ENCODE measurements at regions not wholly inside any gene's neighbourhood (a gene's known extent, or its start where the extent isn't known, plus 50 kb on each side); places are given as distances from the start of the nearest gene placed in this dataset.

- DNase-seq: no peak
- no peak for ATAC-seq
- no peak overlapping the region for H3K27ac ChIP-seq
- intact Hi-C loops (cut with DNase I): loop anchor here (10.0 kb wide), 1 partner anchor 181 kb away; no protein-coding TSS in a partner anchor
- H3K27me3 ChIP-seq: no peaks in the 10 kb centered on the region
- no peak overlapping the region for H3K4me3 ChIP-seq
- no peaks in the 10 kb centered on the region for H3K9me3 ChIP-seq
- H3K4me1 ChIP-seq: peaks cover 55% of the 10 kb centered on the region
- TF ChIP-seq, protein P1, sequence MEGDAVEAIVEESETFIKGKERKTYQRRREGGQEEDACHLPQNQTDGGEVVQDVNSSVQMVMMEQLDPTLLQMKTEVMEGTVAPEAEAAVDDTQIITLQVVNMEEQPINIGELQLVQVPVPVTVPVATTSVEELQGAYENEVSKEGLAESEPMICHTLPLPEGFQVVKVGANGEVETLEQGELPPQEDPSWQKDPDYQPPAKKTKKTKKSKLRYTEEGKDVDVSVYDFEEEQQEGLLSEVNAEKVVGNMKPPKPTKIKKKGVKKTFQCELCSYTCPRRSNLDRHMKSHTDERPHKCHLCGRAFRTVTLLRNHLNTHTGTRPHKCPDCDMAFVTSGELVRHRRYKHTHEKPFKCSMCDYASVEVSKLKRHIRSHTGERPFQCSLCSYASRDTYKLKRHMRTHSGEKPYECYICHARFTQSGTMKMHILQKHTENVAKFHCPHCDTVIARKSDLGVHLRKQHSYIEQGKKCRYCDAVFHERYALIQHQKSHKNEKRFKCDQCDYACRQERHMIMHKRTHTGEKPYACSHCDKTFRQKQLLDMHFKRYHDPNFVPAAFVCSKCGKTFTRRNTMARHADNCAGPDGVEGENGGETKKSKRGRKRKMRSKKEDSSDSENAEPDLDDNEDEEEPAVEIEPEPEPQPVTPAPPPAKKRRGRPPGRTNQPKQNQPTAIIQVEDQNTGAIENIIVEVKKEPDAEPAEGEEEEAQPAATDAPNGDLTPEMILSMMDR (IDR thresholded peaks at IDR 0.05): no peak
- no peaks in the 10 kb centered on the region for H3K36me3 ChIP-seq
Measured at GRCh38 chr21:38995731-38996130, 187.5 kb downstream of the PSMG1 start.

DNA sequence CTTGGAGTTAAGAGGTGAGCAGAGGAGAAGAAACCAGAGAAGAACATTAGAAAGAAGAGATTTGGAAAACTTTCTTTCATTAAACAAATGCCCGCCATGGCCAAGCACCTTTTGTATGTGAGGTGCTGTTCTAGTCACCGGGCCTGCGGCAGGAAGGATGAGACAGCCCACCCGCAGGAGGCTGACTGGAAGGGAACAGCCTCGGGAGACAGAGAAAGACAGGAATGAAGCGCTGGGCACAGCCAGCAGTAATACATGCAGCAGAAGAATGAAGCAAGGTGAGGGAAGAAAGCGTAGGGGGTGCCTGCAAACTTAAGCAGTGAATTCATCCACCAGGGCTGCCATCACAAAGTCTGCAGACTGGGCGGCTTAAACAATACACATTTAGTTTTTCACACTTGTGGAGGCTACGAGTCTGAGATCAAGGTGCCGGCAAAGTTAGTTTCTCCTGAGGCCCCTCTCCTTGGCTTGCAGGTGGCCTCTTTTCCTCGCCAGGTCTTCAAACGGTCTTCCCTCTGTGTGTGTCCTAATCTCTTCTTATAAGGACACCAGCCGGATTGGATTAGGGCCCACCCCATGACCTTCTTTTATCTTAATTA, 188.1 kb downstream of the PSMG1 start:
- Histone ChIP-seq H3K36me3 (no peaks in the 10 kb centered on the region), H3K27ac (no peak overlapping the region), H3K4me1 (peaks cover 57% of the 10 kb centered on the region), H3K27me3 (no peaks in the 10 kb centered on the region), H3K9me3 (no peaks in the 10 kb centered on the region), H3K4me3 (no peak overlapping the region)
- intact Hi-C loops (cut with DNase I): loop anchor here (10.0 kb wide), 1 partner anchor 180 kb away; no protein-coding TSS in a partner anchor
- DNase-seq: no peak
- TF ChIP-seq, protein P1 (IDR thresholded peaks at IDR 0.05): no peak
- no peak for ATAC-seq

- Histone ChIP-seq H3K36me3 (no peaks in the 10 kb centered on the region), H3K9me3 (no peaks in the 10 kb centered on the region), H3K27ac (peak overlapping the region; percentile 20), H3K27me3 (no peaks in the 10 kb centered on the region), H3K4me1 (peaks cover 64% of the 10 kb centered on the region), H3K4me3 (no peak overlapping the region)
- TF ChIP-seq, protein P1 (IDR thresholded peaks at IDR 0.05): no peak
- DNase-seq (no peak), ATAC-seq (no peak)
- intact Hi-C loops (cut with DNase I): loop anchor here (10.0 kb wide), 1 partner anchor 179 kb away; no protein-coding TSS in a partner anchor
Measured at GRCh38 chr21:38994042-38994441, 188.3 kb downstream of the ETS2 start.

DNA sequence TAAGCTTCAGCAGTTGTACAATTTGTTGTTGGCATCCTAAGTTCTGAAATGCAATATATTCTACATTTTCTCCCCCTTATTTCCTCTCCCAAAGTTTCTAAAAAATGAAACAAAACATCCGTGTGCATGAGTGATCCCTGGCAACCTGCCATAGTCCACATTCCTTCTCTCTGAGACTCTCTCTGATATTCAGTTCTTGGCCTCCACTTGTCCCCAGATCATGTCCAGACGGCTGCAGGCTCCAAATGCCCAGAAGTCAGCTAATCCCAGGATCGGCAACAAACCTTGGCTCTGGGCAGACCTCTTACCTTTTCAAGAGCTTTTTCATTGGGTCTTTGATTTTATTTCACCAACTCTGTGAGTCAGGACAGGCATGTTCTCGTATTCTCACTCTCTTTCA, 187.8 kb downstream of the ETS2 start:
- DNase-seq: no peak
- no peaks in the 10 kb centered on the region for H3K27me3 ChIP-seq
- ATAC-seq: peak; percentile 47
- H3K36me3 ChIP-seq: no peaks in the 10 kb centered on the region
- TF ChIP-seq, protein P1 (IDR thresholded peaks at IDR 0.05): no peak
- no peak overlapping the region for H3K4me3 ChIP-seq
- H3K4me1 ChIP-seq: peaks cover 61% of the 10 kb centered on the region
- H3K27ac ChIP-seq: peak overlapping the region; percentile 20
- intact Hi-C loops (cut with DNase I): loop anchor here (10.0 kb wide), 1 partner anchor 179 kb away; no protein-coding TSS in a partner anchor
- no peaks in the 10 kb centered on the region for H3K9me3 ChIP-seq

- H3K4me1 ChIP-seq: peaks cover 64% of the 10 kb centered on the region
Measured at GRCh38 chr21:38992737-38993136, 187.0 kb downstream of the ETS2 start.

More at GRCh38 chr21:38992737-38993136, 187.0 kb downstream of the ETS2 start:
- peak; percentile 21 for ATAC-seq
- Histone ChIP-seq H3K4me3 (no peak overlapping the region), H3K27me3 (no peaks in the 10 kb centered on the region), H3K27ac (peak overlapping the region; percentile 63), H3K9me3 (no peaks in the 10 kb centered on the region), H3K36me3 (no peaks in the 10 kb centered on the region)
- intact Hi-C loops (cut with DNase I): loop anchor here (10.0 kb wide), 1 partner anchor 178 kb away; no protein-coding TSS in a partner anchor
- no peak for DNase-seq
- TF ChIP-seq, protein P1 (IDR thresholded peaks at IDR 0.05): no peak

Data from upper lobe of right lung (tissue), 1 donor.